T-helper 17 cell (primary cell): ENCODE measurements at regions not wholly inside any gene's neighbourhood (a gene's known extent, or its start where the extent isn't known, plus 50 kb on each side); places are given as distances from the start of the nearest gene placed in this dataset.
"Not testable (repeated sequence)": the region's sequence is repeated elsewhere in the genome, so short reads cannot be mapped to it uniquely, and the experiment has no call there.

Source experiments
- ATAC-seq: fragments of 150-1000 bp; cut with Tn5 transposase; 2 replicates; pipeline ENCODE4 v1.10.0; 2021; ENCODE audit warnings: mild to moderate bottlenecking, moderate library complexity
- DNase-seq, 3 donors: peaks; one replicate each; pipeline versions ENCODE4 v3.0.0 to v3.0.0-alpha.2; 2020 to 2021
- H3K9me3 ChIP-seq: one replicate; pipeline ENCODE4 v1.7.0; 2013; ENCODE audit warnings: low read length, mild to moderate bottlenecking; ENCODE audit not compliant: control insufficient read depth, poor library complexity, severe bottlenecking
- H3K27ac Mint-ChIP-seq: one replicate; pipeline ENCODE4 v1.8.0; 2022; ENCODE audit warnings: mild to moderate bottlenecking, moderate library complexity, mixed read lengths
- H3K27me3 Mint-ChIP-seq: one replicate; pipeline ENCODE4 v1.8.0; 2022; ENCODE audit warnings: mixed read lengths
- H3K36me3 Mint-ChIP-seq: one replicate; pipeline ENCODE4 v1.8.0; 2022; ENCODE audit warnings: low read depth, mixed read lengths
- H3K4me1 Mint-ChIP-seq: one replicate; pipeline ENCODE4 v1.8.0; 2022; ENCODE audit warnings: mild to moderate bottlenecking, mixed read lengths
- H3K4me3 Mint-ChIP-seq: one replicate; pipeline ENCODE4 v1.8.0; 2022; ENCODE audit warnings: mild to moderate bottlenecking, moderate library complexity, mixed read lengths

DNA sequence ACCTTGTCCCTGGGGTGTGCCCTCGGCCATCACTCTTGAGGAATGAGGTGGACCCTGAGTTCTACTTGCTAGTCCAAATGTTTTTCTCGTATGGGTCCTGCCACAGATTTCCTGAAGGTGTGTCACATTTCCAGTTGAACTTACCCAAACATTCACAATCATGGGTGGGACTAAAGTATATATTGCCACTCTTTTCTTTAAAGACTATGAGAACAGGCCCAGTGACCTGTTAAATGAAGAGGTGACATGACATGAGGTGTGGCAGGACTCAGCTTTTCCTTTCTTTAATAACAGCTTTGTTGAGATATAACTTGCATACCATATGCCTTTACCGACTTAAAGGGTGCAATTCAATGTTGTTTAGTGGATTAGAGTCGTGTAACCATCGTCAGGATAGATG is 177.2 kb upstream of the EXOC2 start:
- Mint-ChIP-seq H3K4me3 (no peak overlapping the region), H3K27ac (no peak overlapping the region), H3K36me3 (no peaks in the 10 kb centered on the region), H3K4me1 (no peaks in the 10 kb centered on the region), H3K27me3 (peaks cover 57% of the 10 kb centered on the region)
- DNase-seq (no peak), ATAC-seq (no peak)
- no peaks in the 10 kb centered on the region for H3K9me3 ChIP-seq

DNA sequence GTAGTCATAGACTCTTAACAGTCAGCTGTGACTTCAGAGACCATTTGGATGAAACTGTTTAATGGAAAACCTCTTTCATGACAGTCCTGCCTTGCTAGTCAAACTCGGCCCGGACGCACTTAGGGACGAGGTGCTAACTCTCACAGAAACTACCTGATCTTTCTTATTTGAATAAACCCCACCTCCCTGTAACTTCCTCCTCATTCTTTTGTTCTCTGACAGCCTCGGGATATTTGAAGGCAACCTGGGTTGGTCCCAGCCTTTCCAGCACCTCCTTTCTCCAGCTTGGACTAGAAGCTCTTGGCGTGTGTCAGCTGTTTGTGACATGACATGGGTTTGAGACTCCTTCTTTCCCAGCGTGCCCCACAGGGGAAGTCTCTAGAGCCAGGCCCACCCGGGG is 175.3 kb upstream of the EXOC2 start:
- DNase-seq (no peak), ATAC-seq (no peak)
- Mint-ChIP-seq H3K4me1 (no peaks in the 10 kb centered on the region), H3K27me3 (peaks cover 62% of the 10 kb centered on the region), H3K4me3 (no peak overlapping the region), H3K27ac (no peak overlapping the region), H3K36me3 (no peaks in the 10 kb centered on the region)
- H3K9me3 ChIP-seq = no peaks in the 10 kb centered on the region

GRCh38 chr6:867378-867777 is 174.4 kb upstream of the EXOC2 start:
- no peak for ATAC-seq

DNA sequence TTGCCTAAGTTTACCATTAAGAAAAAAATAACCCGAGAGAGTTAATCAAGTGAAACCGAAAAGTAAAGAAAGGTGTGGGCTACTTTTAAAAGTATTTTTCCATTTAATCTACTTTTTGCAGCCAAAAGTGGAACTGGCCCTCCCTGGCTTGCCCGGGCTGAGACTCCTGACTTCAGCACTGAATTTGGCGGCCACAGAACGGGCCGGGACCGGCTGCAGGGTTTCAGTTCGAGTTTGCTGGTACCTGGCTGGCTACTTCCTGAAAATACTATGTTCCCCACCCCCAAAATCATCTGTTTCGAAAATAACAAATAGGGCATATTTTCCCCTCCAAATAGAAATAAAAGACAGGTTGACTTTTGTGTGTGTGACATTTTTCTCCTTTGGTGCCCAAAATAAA is 173.4 kb upstream of the EXOC2 start:
- H3K27me3 Mint-ChIP-seq = peaks cover 57% of the 10 kb centered on the region
- DNase-seq = no peak
- no peak overlapping the region for H3K27ac Mint-ChIP-seq
- no peak overlapping the region for H3K4me3 Mint-ChIP-seq
- no peak for ATAC-seq
- no peaks in the 10 kb centered on the region for H3K36me3 Mint-ChIP-seq
- no peaks in the 10 kb centered on the region for H3K4me1 Mint-ChIP-seq
- H3K9me3 ChIP-seq = no peaks in the 10 kb centered on the region

More at GRCh38 chr6:867378-867777, 174.4 kb upstream of the EXOC2 start:
- no peak overlapping the region for H3K4me3 Mint-ChIP-seq
- no peaks in the 10 kb centered on the region for H3K36me3 Mint-ChIP-seq
- no peak overlapping the region for H3K27ac Mint-ChIP-seq
- no peaks in the 10 kb centered on the region for H3K9me3 ChIP-seq
- no peaks in the 10 kb centered on the region for H3K4me1 Mint-ChIP-seq
- peaks cover 53% of the 10 kb centered on the region for H3K27me3 Mint-ChIP-seq
- DNase-seq = no peak

- ATAC-seq = no peak
- DNase-seq = no peak
- H3K9me3 ChIP-seq = no peaks in the 10 kb centered on the region
- Mint-ChIP-seq H3K4me1 (no peaks in the 10 kb centered on the region), H3K36me3 (no peaks in the 10 kb centered on the region), H3K27ac (no peak overlapping the region), H3K4me3 (no peak overlapping the region), H3K27me3 (peaks cover 55% of the 10 kb centered on the region)
Observed at GRCh38 chr6:865846-866245, 172.9 kb upstream of the EXOC2 start.

DNA sequence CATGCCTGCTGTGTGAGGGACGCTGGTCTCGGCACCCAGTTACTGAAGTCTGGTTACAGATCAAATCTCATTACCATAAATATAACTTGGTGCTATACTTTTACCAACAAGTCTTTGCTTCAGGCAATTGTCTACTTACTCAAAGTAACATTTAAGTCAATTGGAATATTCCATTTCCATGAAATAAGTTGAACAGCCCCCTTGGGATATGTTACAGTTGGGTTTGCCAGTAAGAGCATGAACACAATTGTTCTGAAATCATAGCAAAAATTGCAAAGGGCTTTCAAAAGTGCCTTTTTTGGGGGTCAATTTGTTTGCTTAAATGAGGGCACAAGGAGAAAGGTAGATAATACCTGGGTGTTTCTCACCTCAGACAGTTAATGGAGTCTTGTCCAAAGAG is 170.9 kb upstream of the EXOC2 start:
- H3K27me3 Mint-ChIP-seq = peaks cover 52% of the 10 kb centered on the region

GRCh38 chr6:863127-863526 is 170.2 kb upstream of the EXOC2 start:
- not testable (repeated sequence) for H3K4me3 Mint-ChIP-seq, ATAC-seq, H3K9me3 ChIP-seq, DNase-seq, H3K36me3 Mint-ChIP-seq, H3K4me1 Mint-ChIP-seq, H3K27ac Mint-ChIP-seq
- peaks cover 53% of the 10 kb centered on the region for H3K27me3 Mint-ChIP-seq

More for the DNA sequence above, 170.9 kb upstream of the EXOC2 start:
- ATAC-seq (no peak), DNase-seq (no peak)
- H3K27ac Mint-ChIP-seq = no peak overlapping the region
- no peaks in the 10 kb centered on the region for H3K9me3 ChIP-seq
- peaks cover 4% of the 10 kb centered on the region for H3K4me1 Mint-ChIP-seq
- H3K36me3 Mint-ChIP-seq = no peaks in the 10 kb centered on the region
- H3K4me3 Mint-ChIP-seq = no peak overlapping the region

- no peak overlapping the region for H3K4me3 Mint-ChIP-seq
- peaks cover 45% of the 10 kb centered on the region for H3K27me3 Mint-ChIP-seq
- ATAC-seq (no peak), DNase-seq (no peak)
- H3K4me1 Mint-ChIP-seq = peaks cover 6% of the 10 kb centered on the region
- H3K9me3 ChIP-seq = no peaks in the 10 kb centered on the region
- H3K27ac Mint-ChIP-seq = no peak overlapping the region
- H3K36me3 Mint-ChIP-seq = no peaks in the 10 kb centered on the region
Observed at GRCh38 chr6:859936-860335, 167.0 kb upstream of the EXOC2 start.

GRCh38 chr6:854406-855118 is 161.6 kb upstream of the EXOC2 start:
- peaks cover 26% of the 10 kb centered on the region for H3K27me3 Mint-ChIP-seq
- no peak for DNase-seq
- no peak overlapping the region for H3K4me3 Mint-ChIP-seq

GRCh38 chr6:852216-852615 is 159.3 kb upstream of the EXOC2 start:
- H3K4me1 Mint-ChIP-seq, H3K9me3 ChIP-seq, ATAC-seq, DNase-seq, H3K36me3 Mint-ChIP-seq, H3K27me3 Mint-ChIP-seq, H3K4me3 Mint-ChIP-seq, H3K27ac Mint-ChIP-seq: not testable (repeated sequence)

More at GRCh38 chr6:854406-855118, 161.6 kb upstream of the EXOC2 start:
- no peaks in the 10 kb centered on the region for H3K9me3 ChIP-seq
- Mint-ChIP-seq H3K27ac (no peak overlapping the region), H3K36me3 (no peaks in the 10 kb centered on the region), H3K4me1 (peaks cover 6% of the 10 kb centered on the region)
- no peak for ATAC-seq

GRCh38 chr6:849075-849506 is 156.2 kb upstream of the EXOC2 start:
- H3K4me1 Mint-ChIP-seq = no peaks in the 10 kb centered on the region
- H3K27ac Mint-ChIP-seq = no peak overlapping the region
- peaks cover 19% of the 10 kb centered on the region for H3K27me3 Mint-ChIP-seq
- DNase-seq (no peak), ATAC-seq (no peak)
- no peaks in the 10 kb centered on the region for H3K36me3 Mint-ChIP-seq
- no peak overlapping the region for H3K4me3 Mint-ChIP-seq
- no peaks in the 10 kb centered on the region for H3K9me3 ChIP-seq

- H3K27ac Mint-ChIP-seq = no peak overlapping the region
- peaks cover 36% of the 10 kb centered on the region for H3K27me3 Mint-ChIP-seq
- H3K4me1 Mint-ChIP-seq = no peaks in the 10 kb centered on the region
- no peaks in the 10 kb centered on the region for H3K36me3 Mint-ChIP-seq
- no peak for DNase-seq
- no peak for ATAC-seq
- no peaks in the 10 kb centered on the region for H3K9me3 ChIP-seq
- H3K4me3 Mint-ChIP-seq = no peak overlapping the region
Observed at GRCh38 chr6:845566-845965, 152.6 kb upstream of the EXOC2 start.

DNA sequence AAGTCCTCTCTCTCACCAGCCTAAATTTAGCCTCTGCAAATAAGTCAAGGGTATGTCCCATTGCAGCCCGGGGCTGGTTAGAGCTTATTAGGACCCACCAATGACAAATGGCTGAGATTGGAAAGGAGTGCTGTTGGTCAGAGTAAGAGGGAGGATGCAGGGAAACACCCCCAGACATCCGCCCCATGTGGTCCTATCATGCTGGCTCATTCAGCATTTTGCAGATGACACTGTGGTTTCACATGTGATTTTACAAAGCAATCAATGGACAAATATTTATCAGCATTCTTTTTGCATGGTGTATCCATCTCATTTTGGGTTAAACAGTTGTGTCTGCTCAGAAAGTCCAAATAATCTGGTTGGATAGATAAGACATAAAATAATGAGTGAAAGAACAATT is 152.2 kb upstream of the EXOC2 start:
- no peak for ATAC-seq
- H3K4me1 Mint-ChIP-seq = no peaks in the 10 kb centered on the region
- no peak overlapping the region for H3K27ac Mint-ChIP-seq
- H3K27me3 Mint-ChIP-seq = peaks cover 41% of the 10 kb centered on the region
- no peak overlapping the region for H3K4me3 Mint-ChIP-seq
- H3K9me3 ChIP-seq = no peaks in the 10 kb centered on the region
- DNase-seq = no peak
- no peaks in the 10 kb centered on the region for H3K36me3 Mint-ChIP-seq

- no peaks in the 10 kb centered on the region for H3K9me3 ChIP-seq
- no peaks in the 10 kb centered on the region for H3K36me3 Mint-ChIP-seq
- no peak overlapping the region for H3K27ac Mint-ChIP-seq
- ATAC-seq (no peak), DNase-seq (no peak)
- H3K27me3 Mint-ChIP-seq = peaks cover 42% of the 10 kb centered on the region
- H3K4me1 Mint-ChIP-seq = no peaks in the 10 kb centered on the region
- H3K4me3 Mint-ChIP-seq = no peak overlapping the region
Observed at GRCh38 chr6:842141-842540, 149.2 kb upstream of the EXOC2 start.
